ENCODE measurements at regions not wholly inside any gene's neighbourhood (a gene's known extent, or its start where the extent isn't known, plus 50 kb on each side); places are given as distances from the start of the nearest gene placed in this dataset.

- BruUV-seq (replicated peaks), result no TSS peak
- in situ Hi-C loops (cut with MboI), result no loop called here
- 23% methylated on average over 4 of the region's 4 CpGs for WGBS (ENCODE audit: insufficient coverage, insufficient replicate concordance, low lambda C conversion rate, missing lambda C conversion rate)
Observed at GRCh38 chr6:169324086-169324485, 70.4 kb upstream of the THBS2 start.

More at GRCh38 chr6:169324086-169324485, 70.4 kb upstream of the THBS2 start:
- FAIRE-seq (no peak), ATAC-seq (no peak), DNase-seq (ENCODE audit: low read depth, low spot score) (no peak)
- no peaks in the 10 kb centered on the region for H3K79me2 ChIP-seq (ENCODE audit: control insufficient read depth, insufficient read depth, low read length)
- ChIA-PET CTCF (no interaction called here), POLR2A (no interaction called here), RAD21 (ENCODE audit: unreplicated experiment) (no interaction called here), SMC1A (ENCODE audit: uncharacterized antibody, unreplicated experiment) (no interaction called here)
- intact Hi-C loops (cut with micrococcal nuclease; ENCODE audit: unreplicated experiment), result no loop called here
- TF ChIP-seq TCF12 (IDR thresholded peaks at IDR 0.05; ENCODE audit: low read depth, low read length), result no peak
- no peak for TF ChIP-seq SMAD1 (IDR thresholded peaks at IDR 0.05; ENCODE audit: low read depth, partially characterized antibody)
- no peak for TF ChIP-seq SREBF2 (IDR thresholded peaks at IDR 0.05; ENCODE audit: low read length)
- TF ChIP-seq CBX5 (IDR thresholded peaks at IDR 0.05; ENCODE audit: low read depth), result no peak
- no peak for TF ChIP-seq YBX1 (IDR thresholded peaks at IDR 0.05)
- no peak for TF ChIP-seq ZNF384 (IDR thresholded peaks at IDR 0.05; ENCODE audit: borderline replicate concordance, low read depth, low read length)
- TF ChIP-seq RAD21 (IDR thresholded peaks at IDR 0.05; ENCODE audit: insufficient read depth, low read depth, low read length), result no peak
- no peak for TF ChIP-seq ZBED1 (IDR thresholded peaks at IDR 0.05; ENCODE audit: borderline replicate concordance)
- no peak for TF ChIP-seq NKRF (conservative IDR thresholded peaks at IDR 0.05)
- no peak for TF ChIP-seq BCLAF1 (IDR thresholded peaks at IDR 0.05)
- TF ChIP-seq ZNF217 (IDR thresholded peaks at IDR 0.05), result no peak
- no peak for TF ChIP-seq KDM1A (IDR thresholded peaks at IDR 0.05; ENCODE audit: borderline replicate concordance)
- TF ChIP-seq YY1 (IDR thresholded peaks at IDR 0.05; ENCODE audit: low read depth, low read length), result no peak
- TF ChIP-seq USF1 (IDR thresholded peaks at IDR 0.05; ENCODE audit: borderline replicate concordance, extremely low read length, insufficient read depth, low read depth, low read length), result no peak
- TF ChIP-seq BHLHE40 (IDR thresholded peaks at IDR 0.05; ENCODE audit: borderline replicate concordance in 1 of 2, low read depth in 2 of 2, low read length in 1 of 2), result no peak
- TF ChIP-seq CEBPZ (IDR thresholded peaks at IDR 0.05; ENCODE audit: low read depth, low read length), result no peak
- TF ChIP-seq BACH1 (IDR thresholded peaks at IDR 0.05; ENCODE audit: borderline replicate concordance), result no peak
- no peak overlapping the region for H2AFZ ChIP-seq (ENCODE audit: control insufficient read depth, low read depth, low read length)
- no peak overlapping the region for H3K27ac ChIP-seq (ENCODE audit: control insufficient read depth, insufficient read depth)
- H4K20me1 ChIP-seq (ENCODE audit: control insufficient read depth, insufficient read depth), result no peaks in the 10 kb centered on the region
- no peak overlapping the region for H3K4me3 ChIP-seq
- H3K9me3 ChIP-seq (replicated peaks; ENCODE audit: control insufficient read depth, insufficient read depth, low read length), result no peaks in the 10 kb centered on the region; the same call in 2 of the 3 replicates
- H3K9ac ChIP-seq (ENCODE audit: control insufficient read depth, insufficient read depth, low read length), result no peak overlapping the region
- H3K4me1 ChIP-seq (ENCODE audit: control insufficient read depth, insufficient read depth, low read length), result no peaks in the 10 kb centered on the region
- H3K36me3 ChIP-seq (ENCODE audit: control insufficient read depth in 2 of 2, insufficient read depth in 2 of 2, low read length in 1 of 2), result no peaks in the 10 kb centered on the region
- no peak overlapping the region for H3K4me2 ChIP-seq (ENCODE audit: control insufficient read depth, insufficient read depth)
- H3K27me3 ChIP-seq (replicated peaks in 1 of 2; ENCODE audit: control insufficient read depth in 2 of 2, insufficient read depth in 2 of 2, low read length in 1 of 2), result no peaks in the 10 kb centered on the region
